Spleen (tissue), 11 donors: ENCODE measurements at regions not wholly inside any gene's neighbourhood (a gene's known extent, or its start where the extent isn't known, plus 50 kb on each side); places are given as distances from the start of the nearest gene placed in this dataset.

ENCODE experiments used
- DNase-seq: peaks from one replicate; pipeline ENCODE4 v3.0.0-alpha.2; 2020
- H3K27ac ChIP-seq, 8 donors: fragments of 200-600 bp; sonication (generic) in 7 of 8; 1 replicate in 4 of 8; 2 replicates in 4 of 8; pipeline versions ENCODE4 v1.5.0 to v1.8.0; 2016 to 2021; ENCODE audit warnings: inconsistent platforms in 4 of 8, mild to moderate bottlenecking in 4 of 8, moderate library complexity in 1 of 8
- H3K27me3 ChIP-seq, 7 donors: fragments of 200-600 bp; sonication (generic) in 6 of 7; replicated peaks in 1 of 7; 1 replicate in 4 of 7; 2 replicates in 3 of 7; pipeline versions ENCODE4 v1.5.0 to v1.8.0; 2016 to 2021; ENCODE audit warnings: inconsistent platforms in 3 of 7, mild to moderate bottlenecking in 1 of 7
- H3K36me3 ChIP-seq, 6 donors: fragments of 200-600 bp; sonication (generic) in 5 of 6; 1 replicate in 4 of 6; 2 replicates in 2 of 6; pipeline versions ENCODE4 v1.5.0 to v1.8.0; 2016 to 2021; ENCODE audit warnings: inconsistent platforms in 2 of 6
- H3K4me1 ChIP-seq, 6 donors: fragments of 200-600 bp; sonication (generic) in 5 of 6; 1 replicate in 3 of 6; 2 replicates in 3 of 6; pipeline versions ENCODE4 v1.5.0 to v1.8.0; 2016 to 2021; ENCODE audit warnings: inconsistent platforms in 3 of 6
- H3K4me3 ChIP-seq, 8 donors: fragments of 200-600 bp; sonication (generic) in 7 of 8; 1 replicate in 4 of 8; 2 replicates in 4 of 8; pipeline versions ENCODE4 v1.5.0 to v1.8.0; 2016 to 2021; ENCODE audit warnings: inconsistent platforms in 4 of 8, mild to moderate bottlenecking in 4 of 8, moderate library complexity in 2 of 8
- H3K9me3 ChIP-seq, 8 donors: fragments of 200-600 bp; sonication (generic) in 7 of 8; 1 replicate in 4 of 8; 2 replicates in 4 of 8; pipeline versions ENCODE4 v1.5.0 to v1.8.0; 2016 to 2021; ENCODE audit warnings: inconsistent platforms in 4 of 8
- POLR2A ChIP-seq, 3 donors: fragments of 450-650 bp; IDR thresholded peaks; one replicate each; pipeline ENCODE4 v1.5.1; 2017; ENCODE audit warnings: antibody characterized with exemption in 3 of 3, mild to moderate bottlenecking in 1 of 3
- POLR2AphosphoS5 ChIP-seq, 3 donors: sonication (generic); formaldehyde crosslinking; IDR thresholded peaks; one replicate each; pipeline ENCODE4 v1.5.1; 2017; ENCODE audit warnings: antibody characterized with exemption in 3 of 3
- WGBS, 5 donors: extraction: QIAGEN DNeasy Blood & Tissue Kit in 3 of 5; methylation state at CpG; one replicate each; pipeline versions ENCODE4 v1.1.5 to v1.1.7; 2013 to 2018; 5-methylcytosine and 5-hydroxymethylcytosine counted together
- intact Hi-C: fragments of 100-400 bp; cut with DNase I; formaldehyde crosslinking; loops from one replicate; pipeline ENCODE4 v1.15.0; 2023; ENCODE audit warnings: low total_unique reads
- TF ChIP-seq, protein P1 (sequence below), 11 experiments: fragments of 200-600 bp in 7 of 11; fragments of 450-650 bp in 4 of 11; sonication (generic) in 4 of 11; IDR thresholded peaks in 8 of 11; conservative IDR thresholded peaks in 3 of 11; 1 replicate in 7 of 11; 2 replicates in 4 of 11; pipeline versions ENCODE4 v1.4.0 to v1.8.0; 2016 to 2021; ENCODE audit warnings: antibody characterized with exemption in 11 of 11, inconsistent platforms in 4 of 11, mild to moderate bottlenecking in 1 of 11
- donor health status: healthy with polysubstance abuse.
- donor health status: DM: no; HTN: no; CAD: no; lungs with moderate emphysema.
- donor health status: DM: no; HTN: no; CAD: no.
- donor health status: Bipolar disorder and iron deficiency.
- donor health status: healthy.
- donor health status: DM: no; HTN: no; CAD: no.
- donor health status: DM: yes; HTN: yes; CAD: no.

DNA sequence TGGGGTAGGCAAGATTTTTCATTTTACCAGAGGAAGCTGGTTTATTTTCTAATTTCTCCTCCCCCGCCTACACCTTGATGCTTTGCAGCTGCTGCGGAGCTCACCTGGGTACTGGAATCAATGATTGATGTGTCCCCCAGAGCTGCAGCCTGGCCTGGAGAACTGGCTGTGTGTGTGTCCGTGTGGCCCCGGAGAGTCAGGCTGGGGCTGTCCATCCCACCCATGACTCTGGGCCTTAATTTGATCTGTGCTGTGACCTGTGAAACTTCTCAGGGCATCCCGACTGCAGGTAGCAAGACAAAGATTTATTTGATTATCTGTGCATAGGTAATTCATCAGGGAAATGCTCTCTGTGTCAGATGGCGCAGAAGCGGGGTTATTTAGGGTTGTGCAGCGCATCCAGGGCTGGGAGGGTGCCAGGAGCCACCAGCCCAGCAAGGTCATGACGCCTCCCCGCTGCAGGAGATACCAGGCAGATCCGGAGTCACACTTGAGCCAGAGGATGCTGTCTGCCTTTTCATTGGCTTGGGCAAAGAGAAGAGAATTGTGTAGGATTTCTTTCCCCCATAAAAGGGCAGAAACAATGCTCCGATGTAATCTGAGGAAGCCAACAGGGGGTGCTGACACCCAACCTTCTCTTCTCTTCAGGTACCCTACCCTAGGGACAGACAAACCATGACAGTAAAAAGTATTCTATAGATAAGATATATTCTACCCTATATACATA is 346.6 kb downstream of the TSHZ3 start:
- intact Hi-C loops: no loop called here
- peaks cover 0 to 11% (median 0%) of the 10 kb centered on the region in 8 donors for H3K9me3 ChIP-seq
- no peak for DNase-seq
- TF ChIP-seq POLR2A (IDR thresholded peaks at IDR 0.05): no peak
- TF ChIP-seq, protein P1, sequence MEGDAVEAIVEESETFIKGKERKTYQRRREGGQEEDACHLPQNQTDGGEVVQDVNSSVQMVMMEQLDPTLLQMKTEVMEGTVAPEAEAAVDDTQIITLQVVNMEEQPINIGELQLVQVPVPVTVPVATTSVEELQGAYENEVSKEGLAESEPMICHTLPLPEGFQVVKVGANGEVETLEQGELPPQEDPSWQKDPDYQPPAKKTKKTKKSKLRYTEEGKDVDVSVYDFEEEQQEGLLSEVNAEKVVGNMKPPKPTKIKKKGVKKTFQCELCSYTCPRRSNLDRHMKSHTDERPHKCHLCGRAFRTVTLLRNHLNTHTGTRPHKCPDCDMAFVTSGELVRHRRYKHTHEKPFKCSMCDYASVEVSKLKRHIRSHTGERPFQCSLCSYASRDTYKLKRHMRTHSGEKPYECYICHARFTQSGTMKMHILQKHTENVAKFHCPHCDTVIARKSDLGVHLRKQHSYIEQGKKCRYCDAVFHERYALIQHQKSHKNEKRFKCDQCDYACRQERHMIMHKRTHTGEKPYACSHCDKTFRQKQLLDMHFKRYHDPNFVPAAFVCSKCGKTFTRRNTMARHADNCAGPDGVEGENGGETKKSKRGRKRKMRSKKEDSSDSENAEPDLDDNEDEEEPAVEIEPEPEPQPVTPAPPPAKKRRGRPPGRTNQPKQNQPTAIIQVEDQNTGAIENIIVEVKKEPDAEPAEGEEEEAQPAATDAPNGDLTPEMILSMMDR (IDR thresholded peaks at IDR 0.05 in 8 of 11, conservative IDR thresholded peaks at IDR 0.05 in 3 of 11): no peak
- no peak for TF ChIP-seq POLR2AphosphoS5 (IDR thresholded peaks at IDR 0.05)
- H3K27ac ChIP-seq: no peak overlapping the region
- H3K27me3 ChIP-seq: peaks cover 0 to 8% (median 0%) of the 10 kb centered on the region in 7 donors
- H3K4me1 ChIP-seq: no peaks in the 10 kb centered on the region
- 59 to 73% (median 70%) methylated on average over 12 of the region's 12 CpGs for WGBS, 5 donors
- no peaks in the 10 kb centered on the region for H3K36me3 ChIP-seq
- H3K4me3 ChIP-seq: no peak overlapping the region

DNA sequence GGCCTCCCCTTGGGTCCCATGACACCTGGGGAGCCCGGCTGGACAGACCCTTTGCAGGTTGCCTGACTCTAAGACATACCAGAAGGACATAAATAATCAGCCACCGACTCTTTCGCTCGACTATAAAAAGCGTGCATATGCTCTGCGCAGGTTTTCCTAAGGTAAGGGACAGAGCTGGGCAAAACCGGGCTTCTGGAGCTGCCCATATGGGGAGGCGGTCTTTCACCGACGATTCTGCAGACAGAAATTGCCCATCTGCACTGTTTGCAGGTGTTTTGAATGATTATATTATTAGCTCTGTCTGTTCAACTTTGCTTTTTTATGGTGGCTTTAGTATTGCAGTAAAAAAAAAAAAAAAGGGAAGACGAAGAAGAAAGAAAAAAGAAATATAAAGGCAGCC is 347.2 kb downstream of the TSHZ3 start:
- peaks cover 0 to 11% (median 0%) of the 10 kb centered on the region in 8 donors for H3K9me3 ChIP-seq
- 85 to 90% (median 88%) methylated on average over 11 of the region's 11 CpGs for WGBS, 5 donors
- H3K4me1 ChIP-seq: no peaks in the 10 kb centered on the region
- no peak overlapping the region for H3K27ac ChIP-seq
- no peaks in the 10 kb centered on the region for H3K36me3 ChIP-seq
- H3K27me3 ChIP-seq: peaks cover 0 to 8% (median 0%) of the 10 kb centered on the region in 7 donors
- DNase-seq: no peak
- no peak overlapping the region for H3K4me3 ChIP-seq
- TF ChIP-seq, protein P1 (IDR thresholded peaks at IDR 0.05 in 8 of 11, conservative IDR thresholded peaks at IDR 0.05 in 3 of 11): no peak
- intact Hi-C loops: no loop called here

DNA sequence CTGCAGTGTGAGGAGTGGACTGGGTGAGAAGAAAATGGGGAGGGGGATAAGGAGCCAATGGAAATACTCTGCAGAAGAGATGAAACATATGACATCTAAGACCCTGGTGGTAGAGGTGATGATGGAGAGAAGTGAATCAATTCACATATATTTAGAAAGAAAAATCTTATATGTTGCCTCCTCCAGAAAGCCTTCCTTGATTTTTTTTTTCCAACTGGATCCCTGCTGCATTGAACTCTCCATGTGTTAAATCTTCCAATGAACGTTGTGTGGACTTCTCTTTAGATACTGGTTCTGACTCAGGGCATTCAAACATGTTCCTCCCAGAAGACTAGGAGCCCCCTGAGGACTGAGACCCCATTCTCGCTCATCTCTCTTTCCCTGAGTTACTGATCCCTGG is 348.3 kb downstream of the TSHZ3 start:
- no peak for DNase-seq
- TF ChIP-seq POLR2A (IDR thresholded peaks at IDR 0.05) (no peak), POLR2AphosphoS5 (IDR thresholded peaks at IDR 0.05) (no peak)
- TF ChIP-seq, protein P1 (IDR thresholded peaks at IDR 0.05 in 8 of 11, conservative IDR thresholded peaks at IDR 0.05 in 3 of 11): no peak
- H3K36me3 ChIP-seq: no peaks in the 10 kb centered on the region
- H3K4me1 ChIP-seq: no peaks in the 10 kb centered on the region
- H3K4me3 ChIP-seq: no peak overlapping the region
- intact Hi-C loops: no loop called here
- 66 to 84% (median 76%) methylated on average over 2 of the region's 2 CpGs for WGBS, 5 donors
- peaks cover 0 to 11% (median 0%) of the 10 kb centered on the region in 8 donors for H3K9me3 ChIP-seq
- peaks cover 0 to 8% (median 0%) of the 10 kb centered on the region in 7 donors for H3K27me3 ChIP-seq
- H3K27ac ChIP-seq: no peak overlapping the region

DNA sequence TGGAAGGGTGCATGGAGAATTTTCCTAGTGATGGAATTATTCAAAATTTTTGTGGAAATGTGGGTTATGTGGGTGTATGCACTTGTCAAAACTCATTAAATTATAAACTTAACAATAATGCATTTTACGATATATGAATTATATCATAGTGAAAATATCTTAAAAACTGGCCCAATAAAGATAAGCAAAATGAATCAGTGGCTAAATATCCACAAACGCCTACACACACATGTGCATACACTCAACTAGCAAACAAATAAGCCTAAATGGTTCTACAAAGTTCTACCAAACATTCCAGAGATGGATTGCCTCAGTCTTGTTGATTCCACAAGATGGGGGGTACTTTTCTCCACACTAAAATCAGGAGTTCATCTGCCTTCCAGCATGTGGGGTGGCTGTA is 349.5 kb downstream of the TSHZ3 start:
- DNase-seq: no peak
- 78 to 81% (median 80%) methylated on average over 2 of the region's 2 CpGs for WGBS, 5 donors

More for the DNA sequence above, 349.5 kb downstream of the TSHZ3 start:
- Histone ChIP-seq H3K9me3 (peaks cover 0 to 5% (median 0%) of the 10 kb centered on the region in 8 donors), H3K27ac (no peak overlapping the region), H3K27me3 (peaks cover 0 to 8% (median 0%) of the 10 kb centered on the region in 7 donors), H3K4me1 (no peaks in the 10 kb centered on the region), H3K4me3 (no peak overlapping the region), H3K36me3 (no peaks in the 10 kb centered on the region)
- no peak for TF ChIP-seq POLR2A (IDR thresholded peaks at IDR 0.05)
- TF ChIP-seq POLR2AphosphoS5 (IDR thresholded peaks at IDR 0.05): no peak
- TF ChIP-seq, protein P1 (IDR thresholded peaks at IDR 0.05 in 8 of 11, conservative IDR thresholded peaks at IDR 0.05 in 3 of 11): no peak
- intact Hi-C loops: no loop called here
